GM21447 (cell line): ENCODE measurements at regions not wholly inside any gene's neighbourhood (a gene's known extent, or its start where the extent isn't known, plus 50 kb on each side); places are given as distances from the start of the nearest gene placed in this dataset.
"Not testable (repeated sequence)": the region's sequence is repeated elsewhere in the genome, so short reads cannot be mapped to it uniquely, and the experiment has no call there.

ENCODE experiments used
- ATAC-seq: cut with Tn5 transposase; IDR thresholded peaks from one replicate; pipeline ENCODE4 v1.9.1; 2021; ENCODE audit not compliant: unreplicated experiment

DNA sequence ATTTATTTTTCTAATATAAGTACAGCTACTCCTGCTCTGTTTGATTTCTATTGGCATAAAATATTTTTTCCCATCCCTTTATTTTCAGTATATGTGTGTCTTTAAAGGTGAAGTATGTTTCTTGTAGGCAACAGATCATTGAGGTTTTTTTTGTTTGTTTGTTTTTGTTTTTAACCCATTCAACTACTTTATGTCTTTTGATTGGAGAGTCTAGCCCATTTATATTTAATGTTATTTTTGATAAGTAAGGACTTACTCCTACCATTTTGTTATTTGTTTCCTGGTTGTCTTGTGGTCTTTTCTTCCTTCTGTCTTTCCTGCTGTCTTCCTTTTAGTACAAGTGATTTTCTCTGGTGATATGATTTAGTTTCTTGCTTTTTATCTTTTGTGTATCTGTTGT, 285.1 kb upstream of the PROX1 start:
- no peak for ATAC-seq

DNA sequence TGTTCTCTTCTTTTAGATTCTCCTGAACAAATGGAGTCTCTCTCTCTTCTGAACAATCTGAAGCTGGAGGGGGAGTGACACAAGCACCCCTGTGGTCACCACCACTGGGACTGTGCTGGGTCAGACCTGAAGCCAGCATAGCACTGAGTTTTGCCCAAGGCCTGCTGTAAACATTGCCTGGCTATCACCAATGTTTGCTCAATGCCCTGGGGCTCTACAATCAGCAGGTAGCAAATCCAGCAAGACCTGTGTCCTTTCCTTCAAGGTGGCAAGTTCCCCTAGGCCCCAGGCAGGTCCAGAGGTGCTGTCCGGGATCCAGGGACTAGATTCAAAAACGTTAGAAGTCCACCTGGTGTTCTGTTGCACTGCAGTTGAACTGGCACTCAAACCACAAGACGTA, 282.8 kb upstream of the PROX1 start:
- no peak for ATAC-seq

DNA sequence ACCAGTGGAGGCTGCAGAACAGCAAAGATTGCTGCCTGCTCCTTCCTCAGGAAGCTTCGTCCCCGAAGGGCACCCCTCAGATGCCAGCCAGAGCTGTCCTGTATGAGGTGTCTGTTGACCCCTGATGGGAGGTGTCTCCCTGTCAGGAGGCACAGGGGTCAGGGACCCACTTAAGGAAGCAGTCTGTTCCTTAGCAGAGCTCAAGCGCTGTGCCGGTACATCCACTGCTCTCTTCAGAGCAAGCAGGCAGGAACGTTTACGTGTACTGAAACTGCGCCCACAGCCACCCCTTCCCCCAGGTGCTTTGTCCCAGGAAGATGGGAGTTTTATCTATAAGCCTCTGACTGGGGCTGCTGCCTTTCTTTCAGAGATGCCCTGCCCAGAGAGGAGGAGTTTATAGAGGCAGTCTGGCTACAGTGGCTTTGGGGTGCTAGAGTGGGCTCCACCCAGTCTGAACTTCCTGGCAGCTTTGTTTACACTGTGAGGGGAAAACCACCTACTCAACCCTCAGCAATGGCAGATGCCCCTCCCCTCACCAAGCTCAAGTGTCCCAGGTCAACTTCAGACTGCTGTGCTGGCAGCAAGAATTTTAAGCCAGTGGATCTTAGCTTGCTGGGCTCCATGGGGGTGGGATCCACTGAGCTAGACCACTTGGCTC, 275.8 kb upstream of the PROX1 start:
- not testable (repeated sequence) for ATAC-seq

DNA sequence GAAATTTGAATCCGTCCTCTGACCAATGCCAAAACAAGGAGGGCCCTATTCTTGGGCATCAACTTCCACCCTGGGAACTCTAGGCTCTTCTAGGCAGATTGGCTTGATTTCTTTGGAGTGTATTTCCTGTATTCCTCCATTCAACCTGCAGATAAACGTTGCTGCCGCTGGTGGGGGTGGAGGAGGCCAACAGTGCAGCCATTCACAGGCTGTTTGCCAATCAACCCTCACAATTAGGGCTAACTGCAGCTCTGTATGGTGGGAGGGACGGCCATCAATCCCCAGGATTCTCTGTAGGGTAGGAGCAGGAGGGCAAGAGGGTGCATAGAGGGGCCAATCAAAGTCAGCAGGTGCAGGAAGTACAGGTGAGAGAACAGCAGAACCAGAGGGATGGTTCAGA, 273.1 kb upstream of the PROX1 start:
- ATAC-seq = no peak

DNA sequence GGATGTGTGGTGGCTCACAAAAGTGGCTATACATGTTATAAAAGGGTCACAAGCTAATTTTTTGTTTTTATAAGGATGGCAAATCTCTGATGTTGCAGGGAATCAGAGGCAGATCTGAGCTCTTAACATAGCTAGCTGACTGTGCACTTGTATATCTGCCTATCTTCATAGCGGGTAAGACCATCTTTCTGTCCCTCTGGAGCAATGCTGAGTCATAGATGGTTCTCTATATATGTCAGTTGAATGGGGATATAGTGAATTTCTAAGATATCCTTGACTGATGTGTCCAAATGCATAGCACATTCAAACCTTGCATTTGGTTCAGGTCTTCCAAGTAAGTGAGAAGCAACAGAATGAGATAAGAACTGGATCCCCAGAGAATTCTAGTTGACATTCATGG, 272.6 kb upstream of the PROX1 start:
- no peak for ATAC-seq

DNA sequence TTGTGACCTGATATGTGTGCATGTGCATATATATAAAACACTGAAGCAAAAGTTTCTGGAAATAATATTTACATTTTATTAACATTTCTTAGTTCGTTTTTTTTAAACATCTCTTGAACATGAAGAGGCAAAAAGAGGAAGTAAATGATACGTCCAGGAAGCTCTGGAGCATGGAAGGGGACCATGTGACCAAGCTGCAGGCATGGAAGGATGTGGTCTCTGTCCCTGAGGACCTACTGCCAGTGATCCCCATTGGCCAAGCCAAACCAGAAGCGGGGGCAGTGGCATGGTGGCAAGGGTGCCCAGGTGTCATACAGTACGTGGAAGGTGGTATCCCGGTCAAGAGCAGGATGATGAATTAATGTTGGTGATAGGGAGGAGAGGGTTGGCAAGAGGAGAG, 268.3 kb upstream of the PROX1 start:
- no peak for ATAC-seq

DNA sequence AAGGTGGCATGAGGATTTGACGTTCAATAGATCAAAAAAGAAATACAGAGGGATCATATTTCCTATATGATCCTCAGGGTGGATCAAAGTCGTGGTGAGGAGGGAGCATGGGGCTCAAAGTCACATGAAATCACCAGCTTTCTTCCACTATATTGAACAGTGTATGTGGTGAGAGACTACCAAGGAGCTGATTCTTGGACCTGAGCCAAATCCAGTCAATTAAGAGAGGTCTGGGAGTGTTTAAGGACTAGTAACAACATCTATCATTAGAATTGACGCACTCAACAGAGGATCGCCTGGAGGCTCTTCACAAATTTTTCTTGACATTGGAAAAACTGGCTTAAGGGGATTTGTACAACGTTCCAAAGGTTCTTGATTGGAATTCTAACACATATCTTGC, 267.7 kb upstream of the PROX1 start:
- ATAC-seq = no peak

DNA sequence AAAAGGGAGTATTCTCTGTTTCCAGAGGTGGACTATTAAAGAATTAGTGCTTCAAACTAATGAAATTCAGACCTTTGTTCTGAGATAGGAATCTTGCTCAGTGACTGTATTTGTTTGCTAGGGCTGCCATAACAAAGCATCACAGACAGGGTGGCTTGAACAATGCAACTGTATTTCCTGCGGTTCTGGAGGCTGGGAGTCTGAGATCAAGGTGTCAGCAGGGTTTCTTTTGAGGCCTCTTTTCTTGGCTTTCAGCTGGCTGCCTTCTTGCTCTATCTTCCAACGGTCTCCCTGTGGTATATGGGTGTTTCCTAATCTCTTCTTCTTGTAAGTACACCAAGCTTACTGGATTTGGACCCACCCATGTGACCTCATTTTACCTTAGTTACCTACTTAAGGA, 264.6 kb upstream of the PROX1 start:
- ATAC-seq = no peak

DNA sequence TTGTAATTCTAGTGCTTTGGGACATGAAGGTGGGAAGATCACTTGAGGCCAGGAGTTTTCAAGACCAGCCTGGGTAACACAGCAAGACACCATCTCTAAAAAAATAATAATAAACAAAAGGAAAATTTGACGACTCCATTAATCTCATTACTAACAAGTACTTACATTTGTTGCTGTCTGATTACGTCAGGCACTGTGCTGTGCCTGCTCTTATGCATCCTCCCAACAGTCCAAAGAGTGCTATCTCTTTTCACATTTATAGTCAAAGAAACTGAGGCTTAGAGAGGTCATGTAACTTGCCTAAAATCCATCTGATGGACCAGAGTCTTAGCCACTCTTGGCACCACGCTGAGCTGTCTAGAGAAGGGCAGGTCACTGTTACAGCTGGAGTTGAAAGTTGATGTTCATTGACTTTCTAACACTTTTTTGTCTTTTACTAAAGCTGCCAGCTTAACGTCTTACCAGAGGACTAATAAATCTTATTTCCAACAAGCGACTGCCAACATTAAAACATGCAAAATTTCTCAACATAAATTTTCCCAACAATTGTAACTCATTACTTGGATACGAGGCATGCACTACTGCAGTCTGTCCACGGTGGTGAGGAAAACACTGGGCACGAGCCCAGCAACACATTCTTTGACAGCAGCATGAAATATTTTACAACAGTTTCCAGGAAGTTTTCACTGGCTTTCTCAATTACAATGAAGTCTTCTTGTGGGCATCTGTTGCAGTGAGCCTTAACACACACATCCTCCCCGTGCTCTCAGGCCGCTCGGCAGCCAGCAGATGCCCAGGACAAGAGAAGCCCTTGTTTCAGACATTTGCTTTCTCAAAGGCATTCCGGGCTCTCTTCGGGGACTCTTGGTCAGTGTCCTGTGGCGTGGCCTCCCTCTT, 262.9 kb upstream of the PROX1 start:
- ATAC-seq = no peak

DNA sequence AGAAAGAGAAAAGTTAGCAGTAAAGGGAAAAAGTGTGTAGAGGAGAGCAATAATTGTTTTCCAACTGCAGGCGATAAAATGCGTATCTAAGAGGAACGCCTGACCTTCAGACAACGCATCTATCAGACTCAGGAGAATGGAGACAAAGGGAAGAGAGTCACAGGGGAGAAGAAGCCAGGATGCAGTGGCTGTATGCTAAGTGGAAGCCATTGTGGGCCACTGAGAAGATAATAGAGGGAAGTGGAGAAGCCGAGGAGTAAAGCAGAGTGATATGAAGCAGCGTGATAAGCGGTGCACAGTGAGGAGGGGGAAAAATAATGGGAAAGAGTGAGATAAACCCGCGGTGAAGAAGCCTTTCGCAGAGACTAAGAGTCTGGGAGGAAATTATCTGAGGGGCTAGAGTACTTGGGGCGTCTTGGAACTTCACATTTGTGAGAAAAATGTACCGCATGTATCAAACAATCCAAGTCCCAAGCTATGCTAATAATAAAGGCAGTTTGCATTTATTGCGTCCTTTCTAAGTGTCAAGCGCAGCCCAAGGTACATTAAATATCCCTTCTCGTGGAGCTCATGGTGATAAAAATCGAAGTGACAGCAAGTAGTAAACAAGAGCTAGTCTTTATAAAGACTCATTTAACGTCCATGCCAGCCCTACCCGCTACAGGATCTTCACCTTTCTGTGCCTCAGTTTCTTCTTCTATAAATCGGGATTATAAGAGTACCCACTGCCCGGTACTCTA, 259.8 kb upstream of the PROX1 start:
- no peak for ATAC-seq

DNA sequence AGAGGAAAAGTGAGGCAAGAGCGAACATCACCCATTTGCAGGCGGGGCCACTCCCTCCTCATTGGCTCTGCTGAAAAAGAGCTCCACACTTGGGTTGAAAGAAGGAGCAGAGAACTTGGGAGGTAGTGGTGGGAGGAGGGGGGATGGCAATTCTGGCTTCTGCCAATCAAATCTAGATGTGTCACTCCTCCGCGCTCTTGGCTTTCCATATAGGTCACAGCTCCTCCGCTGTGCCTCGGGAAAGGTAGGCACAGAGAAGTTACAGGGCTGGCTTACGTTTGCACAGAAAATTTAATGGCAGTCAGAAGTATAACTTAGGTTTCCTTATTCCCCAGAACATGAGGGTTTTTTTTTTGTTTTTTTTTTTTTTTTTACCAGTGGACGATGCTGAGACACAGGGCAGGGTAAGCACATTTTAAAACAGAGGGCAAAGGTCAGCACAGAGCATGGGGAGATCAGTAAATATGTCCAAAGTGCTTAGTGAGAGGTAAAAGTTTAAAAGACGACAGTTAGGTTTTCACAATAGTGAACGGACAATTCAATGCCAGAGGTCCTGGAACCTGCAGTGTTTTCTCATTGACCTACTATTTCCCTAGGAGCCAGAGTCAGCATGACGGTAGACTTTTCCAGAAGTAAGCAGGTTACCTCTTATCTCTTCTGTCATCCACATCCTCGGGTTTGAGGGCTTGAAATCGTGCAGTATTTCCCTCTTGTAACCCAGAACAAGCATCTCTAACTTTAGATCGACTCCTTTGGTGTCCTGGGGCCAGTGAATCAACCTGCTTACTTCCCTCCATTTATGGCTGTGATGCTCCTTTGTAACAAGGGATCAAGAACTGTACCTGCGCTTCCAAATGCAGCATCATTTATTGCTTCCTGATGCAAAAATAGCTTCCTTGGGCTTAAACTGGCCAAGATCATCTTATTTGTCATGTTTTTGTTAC, 258.9 kb upstream of the PROX1 start:
- no peak for ATAC-seq

DNA sequence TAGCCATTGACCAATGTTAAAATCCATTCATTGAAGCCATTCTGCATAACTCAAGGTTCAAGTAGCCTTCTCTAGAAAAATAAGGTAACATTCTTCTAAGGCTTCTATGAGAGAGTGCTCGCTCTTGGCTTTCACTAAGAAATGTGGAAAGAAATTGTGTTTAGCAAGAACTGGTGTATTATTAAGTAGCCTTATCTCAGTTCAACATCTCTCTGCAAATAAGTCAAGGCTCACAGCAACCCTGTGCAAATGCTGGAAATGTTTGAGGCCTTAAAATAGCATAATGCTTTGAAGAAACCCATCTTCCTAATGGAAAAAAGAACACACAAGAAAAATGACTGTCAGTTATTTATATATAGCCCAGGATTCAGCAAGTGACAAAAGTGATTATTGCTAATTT, 254.1 kb upstream of the PROX1 start:
- ATAC-seq = no peak

DNA sequence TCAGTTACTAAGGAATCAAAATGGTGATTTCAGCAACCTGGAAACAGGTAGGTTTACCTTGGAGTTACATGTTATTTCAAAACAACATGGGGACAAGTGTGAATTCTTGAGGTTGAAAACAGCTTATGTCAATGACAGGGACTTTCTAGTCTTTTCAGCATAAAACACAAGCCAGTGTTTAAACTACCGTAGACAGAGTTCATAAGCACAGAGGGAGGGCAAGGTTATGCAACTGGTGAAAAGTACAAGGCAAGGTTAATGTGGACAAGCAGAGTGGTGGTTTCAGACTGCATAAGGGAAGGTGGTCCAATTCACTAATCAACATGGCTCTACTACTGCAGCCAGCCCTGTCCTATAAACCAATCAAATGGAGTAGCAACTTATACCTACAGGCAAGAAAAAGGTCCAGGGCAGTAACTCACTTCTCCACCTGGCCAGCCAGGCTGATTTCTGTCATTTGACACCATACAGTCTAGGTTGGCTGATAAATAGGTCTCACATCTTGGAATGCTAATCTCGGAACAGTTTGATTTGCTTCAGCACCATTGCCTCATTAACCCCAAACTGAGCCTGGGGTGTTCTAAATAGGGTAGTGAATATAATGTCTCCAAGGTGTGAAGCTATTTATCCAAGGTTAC, 250.3 kb upstream of the PROX1 start:
- ATAC-seq = no peak

DNA sequence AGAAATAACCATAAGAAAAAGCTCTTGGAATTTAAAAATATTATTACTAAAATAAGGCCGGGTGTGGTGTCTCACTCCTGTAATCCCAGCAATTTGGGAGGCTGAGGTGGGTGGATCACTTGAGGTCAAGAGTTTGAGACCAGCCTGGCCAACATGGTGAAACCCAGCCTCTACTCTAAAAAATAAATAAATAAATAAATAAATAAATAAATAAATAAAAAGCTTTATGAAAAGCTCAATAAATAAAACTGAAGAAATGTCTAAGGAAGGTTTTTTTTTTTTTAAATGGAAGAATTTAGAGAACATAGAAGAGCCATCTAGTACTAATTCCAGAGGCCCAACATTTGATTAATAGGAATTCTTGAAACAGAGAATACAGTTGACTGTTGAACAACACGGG, 249.1 kb upstream of the PROX1 start:
- no peak for ATAC-seq

DNA sequence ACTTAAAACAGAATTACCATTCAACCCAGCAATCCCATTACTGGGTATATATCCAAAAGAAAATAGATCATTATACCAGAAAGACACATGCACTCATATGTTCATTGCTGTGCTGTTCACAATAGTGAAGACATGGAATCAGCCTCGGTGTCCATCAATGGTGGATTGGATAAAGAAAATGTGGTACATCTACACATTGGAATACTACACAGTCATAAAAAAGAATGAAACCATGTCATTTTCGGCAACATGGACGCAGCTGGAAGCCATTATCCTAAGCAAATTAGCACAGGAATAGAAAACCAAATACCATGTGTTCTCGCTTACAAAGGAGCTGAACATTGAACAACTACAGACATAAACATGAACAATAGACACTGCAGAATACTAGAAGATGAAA, 244.8 kb upstream of the PROX1 start:
- ATAC-seq = no peak

DNA sequence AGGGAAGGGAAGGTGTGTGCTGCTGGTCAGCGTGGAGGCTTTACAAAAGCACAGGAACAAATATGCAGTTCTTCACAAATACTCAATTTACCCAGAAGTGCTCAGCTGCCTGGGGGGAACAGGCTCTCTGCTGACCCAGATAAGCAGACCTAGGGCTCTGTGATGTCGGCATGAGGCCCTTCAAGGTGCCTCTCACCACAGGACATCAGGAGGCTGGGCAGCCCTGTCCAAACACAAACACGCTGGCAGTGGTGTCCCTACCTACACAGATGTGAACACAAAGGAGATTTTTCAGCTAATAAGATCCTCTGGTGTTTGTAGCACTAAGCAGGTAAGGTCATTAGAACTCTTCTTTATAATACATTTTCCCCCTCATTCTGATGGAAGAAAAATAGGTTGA, 243.0 kb upstream of the PROX1 start:
- no peak for ATAC-seq

DNA sequence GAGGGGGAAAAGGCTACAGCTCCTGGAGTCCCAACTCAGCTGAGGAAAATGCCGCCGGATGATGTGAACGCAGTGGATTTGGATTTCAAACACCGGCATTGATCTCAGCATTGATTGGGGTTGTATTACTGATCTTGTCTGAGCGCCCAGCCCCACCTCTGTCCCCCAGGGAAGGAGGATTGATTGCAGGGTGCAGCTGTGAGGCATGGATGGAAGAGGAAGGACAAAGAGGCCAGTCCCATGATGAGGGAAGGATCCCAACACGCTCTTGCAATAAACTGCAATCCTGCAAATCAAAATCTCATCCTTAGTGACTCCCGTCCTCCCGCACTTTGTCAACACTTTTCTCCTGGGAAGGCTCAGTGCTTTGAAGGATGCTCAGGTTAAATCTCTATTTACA, 242.3 kb upstream of the PROX1 start:
- ATAC-seq = no peak

DNA sequence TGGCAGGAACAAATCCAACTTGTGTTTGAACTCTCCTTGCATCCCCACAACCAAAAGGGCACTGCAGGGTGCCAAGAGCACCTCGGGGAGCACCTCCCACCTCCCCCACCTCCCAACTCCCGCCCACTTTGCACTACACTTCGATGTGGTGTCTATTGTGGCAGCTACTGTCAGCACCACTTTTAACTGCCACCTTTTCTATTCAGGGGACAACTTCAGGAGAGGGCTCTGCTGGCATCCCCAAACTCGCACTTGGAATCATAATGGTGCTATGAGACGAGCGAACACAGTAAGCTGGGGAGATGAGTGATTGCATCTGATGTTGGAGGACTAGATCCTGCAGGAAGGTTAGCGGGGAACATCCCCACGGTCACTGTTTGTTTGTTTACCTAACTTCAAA, 238.2 kb upstream of the PROX1 start:
- ATAC-seq = no peak

DNA sequence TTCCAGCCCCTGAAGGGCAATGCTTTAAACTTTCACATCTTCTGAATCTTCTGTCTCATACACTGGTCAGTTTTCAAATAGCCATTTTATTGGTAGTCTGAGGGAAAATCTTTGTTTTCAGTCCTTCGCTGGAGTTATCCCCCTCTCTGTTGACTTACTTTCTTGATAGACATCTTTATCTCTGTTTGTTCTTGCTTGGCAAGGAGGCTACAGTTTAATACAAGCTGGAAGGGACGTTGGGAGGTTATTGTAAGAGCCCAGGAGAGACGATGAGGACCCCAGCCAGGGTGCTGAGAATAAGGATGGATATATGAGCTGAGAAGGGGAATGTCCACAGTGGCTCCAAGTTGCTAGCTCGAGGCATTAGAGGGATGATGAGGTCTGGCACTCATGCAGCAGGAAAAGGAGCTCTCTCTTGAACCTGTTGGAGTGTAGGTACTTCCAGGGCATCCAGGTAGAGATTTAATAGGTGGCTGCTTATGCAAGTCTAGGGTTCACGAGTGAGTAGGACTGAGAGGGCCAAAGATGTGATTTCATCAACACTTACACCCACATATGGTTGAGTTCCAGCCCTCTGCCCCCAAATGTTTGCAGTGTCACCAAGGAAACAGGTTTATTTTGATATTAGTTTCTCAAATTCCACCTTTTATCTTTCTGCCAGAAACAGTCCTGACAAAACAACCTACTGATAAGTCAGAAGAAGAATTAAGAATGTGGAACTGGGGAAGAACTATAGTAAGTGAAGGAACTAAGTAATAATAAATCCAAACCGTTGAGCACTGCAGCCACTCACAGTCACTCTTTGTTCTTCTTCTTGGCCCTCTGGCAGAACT, 237.3 kb upstream of the PROX1 start:
- ATAC-seq = no peak

DNA sequence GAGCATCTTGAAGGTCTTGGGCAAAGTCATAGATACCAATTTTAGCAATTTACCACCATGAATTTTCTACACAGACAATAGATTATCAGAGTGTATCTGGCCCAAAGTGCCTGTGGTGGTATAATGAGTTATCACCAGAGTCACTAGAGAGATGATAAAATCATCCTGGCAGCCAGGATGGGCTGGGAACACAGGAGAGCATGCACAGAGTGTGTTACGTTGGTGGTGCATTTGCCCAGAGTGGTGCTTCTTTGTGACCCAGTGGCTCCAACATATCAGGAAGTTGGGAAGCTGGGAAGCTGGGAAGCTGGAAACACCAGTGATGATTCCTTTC, 236.7 kb upstream of the PROX1 start:
- no peak for ATAC-seq
